ENCODE measurements at regions not wholly inside any gene's neighbourhood (a gene's known extent, or its start where the extent isn't known, plus 50 kb on each side); places are given as distances from the start of the nearest gene placed in this dataset.

DNA sequence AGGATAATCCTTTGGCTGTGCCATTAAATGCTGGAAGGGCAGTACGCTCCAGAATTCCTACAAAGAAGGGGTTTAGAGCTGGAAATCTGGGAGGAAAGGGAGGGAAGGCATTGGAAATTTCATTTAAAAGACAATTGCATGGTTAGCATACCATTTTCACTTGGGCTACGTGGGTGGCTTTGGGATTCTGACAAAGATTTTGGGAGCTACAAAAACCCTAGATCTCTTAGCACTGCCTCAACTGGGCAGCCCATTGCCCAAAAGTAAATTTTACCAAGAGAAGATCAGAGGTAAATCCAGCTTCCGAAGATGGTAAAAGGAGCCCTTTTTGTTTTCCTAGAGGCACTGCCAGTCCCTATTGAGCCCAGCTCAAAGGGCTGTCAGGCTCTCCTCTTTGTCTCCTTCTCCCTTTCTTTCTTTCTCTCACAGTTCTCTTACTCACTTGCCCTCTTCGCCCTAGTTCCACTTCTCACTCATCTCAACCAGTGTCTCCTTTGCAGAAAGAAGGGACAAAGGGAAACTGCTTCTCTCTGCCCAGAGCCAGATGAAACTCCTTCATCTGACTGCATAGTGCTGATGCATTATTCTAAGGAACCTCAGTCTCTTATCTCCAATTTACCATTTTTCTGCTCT is 125.4 kb upstream of the PLEKHA5 start:
- TF ChIP-seq, protein P1, sequence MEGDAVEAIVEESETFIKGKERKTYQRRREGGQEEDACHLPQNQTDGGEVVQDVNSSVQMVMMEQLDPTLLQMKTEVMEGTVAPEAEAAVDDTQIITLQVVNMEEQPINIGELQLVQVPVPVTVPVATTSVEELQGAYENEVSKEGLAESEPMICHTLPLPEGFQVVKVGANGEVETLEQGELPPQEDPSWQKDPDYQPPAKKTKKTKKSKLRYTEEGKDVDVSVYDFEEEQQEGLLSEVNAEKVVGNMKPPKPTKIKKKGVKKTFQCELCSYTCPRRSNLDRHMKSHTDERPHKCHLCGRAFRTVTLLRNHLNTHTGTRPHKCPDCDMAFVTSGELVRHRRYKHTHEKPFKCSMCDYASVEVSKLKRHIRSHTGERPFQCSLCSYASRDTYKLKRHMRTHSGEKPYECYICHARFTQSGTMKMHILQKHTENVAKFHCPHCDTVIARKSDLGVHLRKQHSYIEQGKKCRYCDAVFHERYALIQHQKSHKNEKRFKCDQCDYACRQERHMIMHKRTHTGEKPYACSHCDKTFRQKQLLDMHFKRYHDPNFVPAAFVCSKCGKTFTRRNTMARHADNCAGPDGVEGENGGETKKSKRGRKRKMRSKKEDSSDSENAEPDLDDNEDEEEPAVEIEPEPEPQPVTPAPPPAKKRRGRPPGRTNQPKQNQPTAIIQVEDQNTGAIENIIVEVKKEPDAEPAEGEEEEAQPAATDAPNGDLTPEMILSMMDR (conservative IDR thresholded peaks at IDR 0.05): no peak
- no peak for TF ChIP-seq ZFX (IDR thresholded peaks at IDR 0.05)
- H3K27ac ChIP-seq: no peak overlapping the region

DNA sequence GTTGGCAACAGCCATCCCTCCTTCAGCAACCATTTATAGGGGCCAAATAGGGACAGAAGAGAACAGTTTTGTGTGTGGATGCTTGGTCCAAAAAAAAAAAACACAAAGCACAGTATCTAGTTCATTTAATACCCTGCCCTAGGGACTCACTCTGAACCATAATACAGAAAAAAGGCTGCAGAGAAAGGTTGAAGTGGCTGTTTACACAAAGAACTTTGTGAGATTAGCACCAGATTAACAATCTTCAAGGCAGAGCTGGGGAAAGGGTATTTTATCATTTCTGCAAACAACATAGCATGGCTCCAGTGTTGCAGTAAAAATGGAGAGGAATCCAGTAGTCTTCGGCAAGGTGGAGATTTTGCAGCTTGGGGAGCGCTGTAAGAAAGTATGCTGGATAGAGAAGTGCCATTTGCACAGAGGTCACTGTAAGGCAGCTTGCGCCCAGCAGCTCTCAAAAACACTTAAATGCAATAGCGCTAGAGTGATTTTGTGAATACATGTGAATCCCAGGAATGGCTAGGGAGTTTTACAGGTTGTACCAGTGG is 124.2 kb upstream of the PLEKHA5 start:
- TF ChIP-seq, protein P1 (conservative IDR thresholded peaks at IDR 0.05): no peak
- no peak for TF ChIP-seq ZFX (IDR thresholded peaks at IDR 0.05)
- no peak overlapping the region for H3K27ac ChIP-seq

DNA sequence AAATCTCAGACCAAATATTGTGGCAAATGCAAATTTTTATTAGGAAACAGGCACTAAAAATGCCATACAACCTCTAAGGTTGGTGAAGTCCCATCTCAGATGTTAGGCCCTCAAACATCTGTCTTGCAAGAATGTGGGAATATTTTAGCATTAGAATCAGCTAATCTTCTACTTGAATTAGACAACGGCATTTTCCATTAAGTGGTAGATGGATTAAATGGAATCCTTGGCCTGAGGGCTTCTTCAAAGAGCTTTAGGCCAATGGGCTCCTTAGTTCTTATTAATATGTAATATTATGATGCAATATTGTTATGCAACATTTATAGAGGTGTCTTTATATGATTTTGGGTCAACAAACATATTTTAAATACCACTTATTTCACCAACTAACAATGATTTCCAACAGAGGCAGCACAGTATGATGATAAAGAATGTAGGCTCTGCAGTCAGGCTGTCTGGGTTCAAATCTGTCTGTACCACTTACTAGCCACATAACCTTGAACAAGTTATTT is 122.9 kb upstream of the PLEKHA5 start:
- H3K27ac ChIP-seq: no peak overlapping the region
- TF ChIP-seq, protein P1 (conservative IDR thresholded peaks at IDR 0.05): no peak
- no peak for TF ChIP-seq ZFX (IDR thresholded peaks at IDR 0.05)

DNA sequence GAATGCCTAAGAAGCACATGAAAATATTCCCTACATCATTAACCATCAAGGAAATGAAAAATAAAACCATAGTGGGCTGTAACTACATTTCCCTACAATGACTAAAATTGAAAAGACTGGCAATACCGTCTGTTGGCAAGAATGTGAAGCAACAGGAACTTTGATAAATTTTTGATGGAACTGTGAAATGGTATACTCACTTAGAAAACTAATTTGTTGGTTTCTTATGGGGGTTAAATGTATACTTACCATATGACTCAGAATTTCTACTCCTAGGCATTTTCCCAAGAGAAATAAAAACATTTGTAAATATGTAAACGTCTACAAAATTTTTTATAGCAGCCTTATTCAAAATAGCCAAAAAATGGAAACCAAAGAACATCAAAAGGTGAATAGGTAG is 121.4 kb upstream of the PLEKHA5 start:
- TF ChIP-seq, protein P1 (conservative IDR thresholded peaks at IDR 0.05): no peak
- no peak for TF ChIP-seq ZFX (IDR thresholded peaks at IDR 0.05)
- no peak overlapping the region for H3K27ac ChIP-seq

DNA sequence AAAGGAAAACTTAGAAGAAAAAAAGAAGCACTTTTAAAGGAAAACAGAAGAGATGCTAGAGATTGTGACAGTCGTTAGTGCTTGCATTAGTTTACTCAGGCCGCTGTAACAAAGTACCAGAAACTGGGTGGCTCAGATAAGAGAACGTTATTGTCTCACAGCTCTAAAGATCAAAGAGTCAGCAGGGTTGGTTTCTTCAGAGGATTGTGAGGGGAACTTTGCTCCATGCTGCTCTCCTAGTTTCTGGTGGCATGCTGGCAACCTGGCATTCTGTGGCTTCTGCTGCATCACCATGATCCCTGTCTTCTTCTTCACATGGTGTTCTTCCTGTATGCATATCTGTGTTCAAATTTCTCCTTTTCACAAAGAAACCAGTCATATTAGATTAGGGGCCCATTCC is 119.4 kb upstream of the PLEKHA5 start:
- no peak overlapping the region for H3K27ac ChIP-seq
- TF ChIP-seq ZFX (IDR thresholded peaks at IDR 0.05): no peak
- TF ChIP-seq, protein P1 (conservative IDR thresholded peaks at IDR 0.05): no peak

DNA sequence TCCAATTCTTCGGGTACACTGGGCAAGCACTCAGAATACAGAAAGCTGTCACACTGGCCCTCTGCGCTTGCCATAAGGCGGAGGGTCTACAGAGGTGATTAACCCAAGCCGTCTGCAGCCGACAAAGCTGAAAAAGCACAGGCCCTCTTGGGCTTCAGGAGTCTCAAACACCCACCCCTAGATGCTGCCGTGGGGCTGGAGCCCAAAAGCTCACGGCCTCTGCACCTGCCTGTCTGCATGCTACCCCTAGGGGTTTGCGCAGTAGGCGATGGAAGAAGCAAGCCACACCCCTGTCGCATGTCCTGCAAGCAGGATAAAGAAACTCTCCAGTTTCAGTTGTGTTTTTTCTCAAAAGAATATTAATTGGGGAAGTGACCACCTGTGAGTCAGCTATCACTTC is 118.8 kb upstream of the PLEKHA5 start:
- no peak overlapping the region for H3K27ac ChIP-seq
- TF ChIP-seq, protein P1 (conservative IDR thresholded peaks at IDR 0.05): no peak
- TF ChIP-seq ZFX (IDR thresholded peaks at IDR 0.05): no peak

DNA sequence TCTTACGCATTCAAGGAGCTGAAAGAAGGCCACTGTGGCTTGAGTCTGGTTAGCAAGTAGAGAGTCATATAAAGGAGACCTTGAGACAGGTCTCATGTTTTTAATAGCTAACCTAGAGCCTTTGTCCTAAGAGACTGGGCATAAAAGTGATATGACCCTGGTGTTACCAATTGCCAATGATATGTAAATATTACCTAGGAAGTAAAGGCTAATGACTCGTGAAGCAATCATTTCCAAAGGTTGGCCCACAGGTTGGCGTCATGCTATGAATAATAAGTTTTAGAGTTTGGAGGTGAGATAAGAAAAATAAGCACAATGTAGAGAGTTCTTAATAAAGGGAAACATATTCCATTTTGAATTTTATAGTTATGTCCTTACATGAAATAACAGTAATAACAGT is 116.6 kb upstream of the PLEKHA5 start:
- no peak overlapping the region for H3K27ac ChIP-seq
- TF ChIP-seq, protein P1 (conservative IDR thresholded peaks at IDR 0.05): no peak
- no peak for TF ChIP-seq ZFX (IDR thresholded peaks at IDR 0.05)

All from C4-2B (cell line).